Activated CD8-positive, alpha-beta memory T cell treated with anti-CD3 and anti-CD28 coated beads for 4 hours (primary cell): ENCODE measurements at regions not wholly inside any gene's neighbourhood (a gene's known extent, or its start where the extent isn't known, plus 50 kb on each side); places are given as distances from the start of the nearest gene placed in this dataset.
"Not testable (repeated sequence)": the region's sequence is repeated elsewhere in the genome, so short reads cannot be mapped to it uniquely, and the experiment has no call there.

Experiments
- DNase-seq, 2 donors: peaks; one replicate each; pipeline ENCODE4 v3.0.0-alpha.2; 2020; ENCODE audit warnings: low read depth in 2 of 2

- no peak for DNase-seq
Observed at GRCh38 chr18:77329651-77330050, 80.0 kb downstream of the GALR1 start.

GRCh38 chr18:77334876-77335275 is 85.2 kb downstream of the GALR1 start:
- no peak for DNase-seq

- no peak for DNase-seq
Observed at GRCh38 chr18:77337604-77338003, 88.0 kb downstream of the GALR1 start.

- no peak for DNase-seq
Observed at GRCh38 chr18:77339093-77339492, 89.4 kb downstream of the GALR1 start.

GRCh38 chr18:77339623-77340022 is 90.0 kb downstream of the GALR1 start:
- no peak for DNase-seq

- no peak for DNase-seq
Observed at GRCh38 chr18:77340815-77341214, 91.2 kb downstream of the GALR1 start.

GRCh38 chr18:77341527-77342325 is 92.1 kb downstream of the GALR1 start:
- no peak for DNase-seq

GRCh38 chr18:77342736-77343135 is 93.1 kb downstream of the GALR1 start:
- DNase-seq: no peak

GRCh38 chr18:77343846-77344510 is 94.3 kb downstream of the GALR1 start:
- DNase-seq: no peak

GRCh38 chr18:77344786-77345500 is 95.3 kb downstream of the GALR1 start:
- DNase-seq: no peak

GRCh38 chr18:77346208-77346810 is 96.7 kb downstream of the GALR1 start:
- no peak for DNase-seq

- not testable (repeated sequence) for DNase-seq
Observed at GRCh38 chr18:77353349-77353748, 103.7 kb downstream of the GALR1 start.

- DNase-seq: no peak
Observed at GRCh38 chr18:77359561-77360314, 110.1 kb downstream of the GALR1 start.

- no peak for DNase-seq
Observed at GRCh38 chr18:77360315-77361190, 110.9 kb downstream of the GALR1 start.

- DNase-seq: no peak
Observed at GRCh38 chr18:77361382-77361781, 111.7 kb downstream of the GALR1 start.

GRCh38 chr18:77365667-77366066 is 116.0 kb downstream of the GALR1 start:
- DNase-seq: no peak

GRCh38 chr18:77366067-77366719 is 116.5 kb downstream of the GALR1 start:
- no peak for DNase-seq

- DNase-seq: no peak
Observed at GRCh38 chr18:77366720-77367641, 117.3 kb downstream of the GALR1 start.

- DNase-seq: no peak
Observed at GRCh38 chr18:77369644-77370043, 120.0 kb downstream of the GALR1 start.
